Erythroblast (primary cell): ENCODE measurements at regions not wholly inside any gene's neighbourhood (a gene's known extent, or its start where the extent isn't known, plus 50 kb on each side); places are given as distances from the start of the nearest gene placed in this dataset.

Source experiments
- GATA1 ChIP-seq: IDR thresholded peaks from 2 replicates; pipeline ENCODE4 v1.6.1; 2011; ENCODE audit warnings: low read depth, mild to moderate bottlenecking, control low read depth, low read length, moderate library complexity
- POLR2A ChIP-seq: IDR thresholded peaks from 2 replicates; pipeline ENCODE4 v1.6.1; 2011; ENCODE audit warnings: mild to moderate bottlenecking, low read length

DNA sequence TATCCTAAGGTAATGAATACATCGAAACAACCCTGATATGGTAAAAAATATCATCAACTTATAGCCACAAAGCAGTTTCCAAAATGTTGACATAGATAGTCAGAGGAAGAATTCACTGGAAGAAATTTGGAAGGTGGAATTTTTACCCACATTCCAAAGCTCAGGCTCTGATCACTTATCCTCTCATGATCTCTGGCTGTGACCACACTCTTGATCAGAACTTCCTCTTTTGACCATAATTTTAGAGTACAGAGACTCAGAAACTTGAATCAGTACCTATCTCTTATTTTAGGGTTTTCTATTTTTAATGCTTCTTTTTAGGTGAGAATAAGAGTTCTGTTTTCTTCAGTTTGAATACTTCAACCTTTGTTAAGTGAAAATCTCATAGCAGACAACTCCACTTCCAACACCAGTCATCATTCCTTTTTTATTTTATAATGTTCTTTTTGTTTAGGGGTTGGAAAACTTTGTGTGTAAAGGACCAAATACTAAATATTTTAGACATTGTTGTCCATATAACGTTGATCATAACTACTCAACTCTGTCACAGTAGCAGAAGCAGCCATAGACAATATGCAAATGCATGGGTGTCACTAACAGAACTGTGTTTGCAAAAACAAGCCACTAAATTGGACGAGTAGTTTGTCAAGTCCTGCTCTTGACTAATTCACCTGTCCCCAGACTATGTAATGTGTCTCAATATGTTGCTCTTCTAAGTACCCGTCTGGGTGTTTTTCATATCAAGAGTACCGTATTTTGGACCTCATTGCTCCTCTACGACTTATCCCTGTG lies 891.6 kb upstream of the CRIM1 start:
- TF ChIP-seq POLR2A (no peak), GATA1 (no peak)
